ENCODE measurements at regions not wholly inside any gene's neighbourhood (a gene's known extent, or its start where the extent isn't known, plus 50 kb on each side); places are given as distances from the start of the nearest gene placed in this dataset.

GRCh38 chr7:18292584-18292983 is 203.0 kb upstream of the HDAC9 start:
- Mint-ChIP-seq H3K4me3 (no peak overlapping the region), H3K4me1 (peaks cover 13% of the 10 kb centered on the region)

GRCh38 chr7:18293759-18294158 is 201.8 kb upstream of the HDAC9 start:
- peaks cover 0 to 5% of the 10 kb centered on the region in 2 donors for H3K9me3 Mint-ChIP-seq
- no peak overlapping the region for H3K4me3 Mint-ChIP-seq
- no peak overlapping the region for H3K27ac Mint-ChIP-seq
- no peak for ATAC-seq
- peaks cover 13% of the 10 kb centered on the region for H3K4me1 Mint-ChIP-seq
- no peak for DNase-seq
- peaks cover 44% of the 10 kb centered on the region for H3K27me3 Mint-ChIP-seq

More at GRCh38 chr7:18292584-18292983, 203.0 kb upstream of the HDAC9 start:
- ATAC-seq (no peak), DNase-seq (no peak)
- peaks cover 50% of the 10 kb centered on the region for H3K27me3 Mint-ChIP-seq
- no peak overlapping the region for H3K27ac Mint-ChIP-seq
- peaks cover 0 to 5% of the 10 kb centered on the region in 2 donors for H3K9me3 Mint-ChIP-seq

GRCh38 chr7:18294411-18294810 is 201.1 kb upstream of the HDAC9 start:
- Mint-ChIP-seq H3K4me1 (peaks cover 13% of the 10 kb centered on the region), H3K27ac (no peak overlapping the region), H3K27me3 (peaks cover 42% of the 10 kb centered on the region), H3K9me3 (peaks cover 0 to 5% of the 10 kb centered on the region in 2 donors), H3K4me3 (no peak overlapping the region)
- no peak for ATAC-seq
- no peak for DNase-seq

- no peak for DNase-seq
- no peaks in the 10 kb centered on the region for H3K4me1 Mint-ChIP-seq
- H3K4me3 Mint-ChIP-seq, result no peak overlapping the region
- peaks cover 29% of the 10 kb centered on the region for H3K27me3 Mint-ChIP-seq
- no peak for ATAC-seq
- no peak overlapping the region for H3K27ac Mint-ChIP-seq
- peaks cover 0 to 5% of the 10 kb centered on the region in 2 donors for H3K9me3 Mint-ChIP-seq
Observed at GRCh38 chr7:18295781-18296423, 199.6 kb upstream of the HDAC9 start.

- Mint-ChIP-seq H3K9me3 (no peaks in the 10 kb centered on the region), H3K4me1 (no peaks in the 10 kb centered on the region), H3K4me3 (no peak overlapping the region), H3K27ac (no peak overlapping the region), H3K27me3 (no peaks in the 10 kb centered on the region)
- DNase-seq (no peak), ATAC-seq (no peak)
Observed at GRCh38 chr7:18302097-18302496, 193.5 kb upstream of the HDAC9 start.

- peak; percentile 9 for ATAC-seq
- no peaks in the 10 kb centered on the region for H3K27me3 Mint-ChIP-seq
- H3K4me3 Mint-ChIP-seq, result no peak overlapping the region
- no peak overlapping the region for H3K27ac Mint-ChIP-seq
- no peaks in the 10 kb centered on the region for H3K9me3 Mint-ChIP-seq
- DNase-seq, result no peak
- no peaks in the 10 kb centered on the region for H3K4me1 Mint-ChIP-seq
Observed at GRCh38 chr7:18305866-18306265, 189.7 kb upstream of the HDAC9 start.

GRCh38 chr7:18306696-18307095 is 188.9 kb upstream of the HDAC9 start:
- Mint-ChIP-seq H3K27ac (no peak overlapping the region), H3K27me3 (no peaks in the 10 kb centered on the region), H3K4me1 (no peaks in the 10 kb centered on the region), H3K9me3 (no peaks in the 10 kb centered on the region), H3K4me3 (no peak overlapping the region)
- ATAC-seq, result no peak
- no peak for DNase-seq

GRCh38 chr7:18308938-18309337 is 186.6 kb upstream of the HDAC9 start:
- H3K4me1 Mint-ChIP-seq, result no peaks in the 10 kb centered on the region
- H3K27me3 Mint-ChIP-seq, result no peaks in the 10 kb centered on the region
- H3K4me3 Mint-ChIP-seq, result no peak overlapping the region
- no peaks in the 10 kb centered on the region for H3K9me3 Mint-ChIP-seq
- ATAC-seq, result no peak
- no peak for DNase-seq
- no peak overlapping the region for H3K27ac Mint-ChIP-seq

- Mint-ChIP-seq H3K27ac (no peak overlapping the region), H3K4me1 (no peaks in the 10 kb centered on the region), H3K9me3 (no peaks in the 10 kb centered on the region), H3K4me3 (no peak overlapping the region), H3K27me3 (no peaks in the 10 kb centered on the region)
- ATAC-seq (no peak), DNase-seq (no peak)
Observed at GRCh38 chr7:18312482-18312881, 183.1 kb upstream of the HDAC9 start.

- ATAC-seq, result no peak
- no peak overlapping the region for H3K4me3 Mint-ChIP-seq
Observed at GRCh38 chr7:18313965-18314364, 181.6 kb upstream of the HDAC9 start.

GRCh38 chr7:18315241-18315640 is 180.3 kb upstream of the HDAC9 start:
- Mint-ChIP-seq H3K9me3 (no peaks in the 10 kb centered on the region), H3K4me1 (no peaks in the 10 kb centered on the region), H3K27ac (no peak overlapping the region), H3K4me3 (no peak overlapping the region), H3K27me3 (no peaks in the 10 kb centered on the region)
- no peak for DNase-seq
- ATAC-seq, result no peak

More at GRCh38 chr7:18313965-18314364, 181.6 kb upstream of the HDAC9 start:
- H3K27ac Mint-ChIP-seq, result no peak overlapping the region
- DNase-seq, result no peak
- no peaks in the 10 kb centered on the region for H3K27me3 Mint-ChIP-seq
- H3K9me3 Mint-ChIP-seq, result no peaks in the 10 kb centered on the region
- no peaks in the 10 kb centered on the region for H3K4me1 Mint-ChIP-seq

- no peak for DNase-seq
- no peak for ATAC-seq
- no peaks in the 10 kb centered on the region for H3K9me3 Mint-ChIP-seq
- no peak overlapping the region for H3K4me3 Mint-ChIP-seq
- H3K4me1 Mint-ChIP-seq, result no peaks in the 10 kb centered on the region
- no peak overlapping the region for H3K27ac Mint-ChIP-seq
- no peaks in the 10 kb centered on the region for H3K27me3 Mint-ChIP-seq
Observed at GRCh38 chr7:18317941-18318340, 177.6 kb upstream of the HDAC9 start.

GRCh38 chr7:18320422-18320821 is 175.1 kb upstream of the HDAC9 start:
- Mint-ChIP-seq H3K27ac (no peak overlapping the region), H3K4me3 (no peak overlapping the region)

GRCh38 chr7:18320971-18321567 is 174.5 kb upstream of the HDAC9 start:
- no peaks in the 10 kb centered on the region for H3K4me1 Mint-ChIP-seq
- H3K27ac Mint-ChIP-seq, result no peak overlapping the region
- ATAC-seq, result peak; percentile 65
- H3K4me3 Mint-ChIP-seq, result no peak overlapping the region
- H3K27me3 Mint-ChIP-seq, result no peaks in the 10 kb centered on the region
- no peaks in the 10 kb centered on the region for H3K9me3 Mint-ChIP-seq
- DNase-seq, result no peak

More at GRCh38 chr7:18320422-18320821, 175.1 kb upstream of the HDAC9 start:
- DNase-seq (no peak), ATAC-seq (no peak)
- Mint-ChIP-seq H3K27me3 (no peaks in the 10 kb centered on the region), H3K9me3 (no peaks in the 10 kb centered on the region), H3K4me1 (no peaks in the 10 kb centered on the region)

GRCh38 chr7:18330548-18330947 is 165.0 kb upstream of the HDAC9 start:
- Mint-ChIP-seq H3K9me3 (no peaks in the 10 kb centered on the region), H3K27me3 (no peaks in the 10 kb centered on the region), H3K27ac (no peak overlapping the region), H3K4me1 (no peaks in the 10 kb centered on the region), H3K4me3 (no peak overlapping the region)
- ATAC-seq, result no peak
- no peak for DNase-seq

GRCh38 chr7:18336626-18337025 is 158.9 kb upstream of the HDAC9 start:
- Mint-ChIP-seq H3K4me1 (no peaks in the 10 kb centered on the region), H3K27me3 (no peaks in the 10 kb centered on the region), H3K27ac (no peak overlapping the region), H3K9me3 (peaks cover 5 to 6% of the 10 kb centered on the region in 2 donors), H3K4me3 (no peak overlapping the region)
- ATAC-seq (no peak), DNase-seq (no peak)
